Neural crest cell (in vitro differentiated cells): ENCODE measurements at regions not wholly inside any gene's neighbourhood (a gene's known extent, or its start where the extent isn't known, plus 50 kb on each side); places are given as distances from the start of the nearest gene placed in this dataset.

Experiments used
- DNase-seq: peaks from one replicate; pipeline ENCODE4 v3.0.0; 2021; ENCODE audit warnings: low read depth, mixed read lengths, low spot score
- H3K27ac Mint-ChIP-seq: one replicate; pipeline ENCODE4 v1.8.0; 2021; ENCODE audit warnings: mild to moderate bottlenecking, mixed read lengths; ENCODE audit not compliant: unreplicated experiment
- H3K27me3 Mint-ChIP-seq: 2 replicates; pipeline ENCODE4 v1.8.0; 2021; ENCODE audit warnings: low read depth, mild to moderate bottlenecking, mixed read lengths
- H3K36me3 Mint-ChIP-seq: 2 replicates; pipeline ENCODE4 v1.8.0; 2021; ENCODE audit warnings: low read depth, mild to moderate bottlenecking, mixed read lengths
- H3K4me1 Mint-ChIP-seq: 2 replicates; pipeline ENCODE4 v1.8.0; 2021; ENCODE audit warnings: mixed read lengths
- H3K4me3 Mint-ChIP-seq: one replicate; pipeline ENCODE4 v1.8.0; 2021; ENCODE audit warnings: mild to moderate bottlenecking, mixed read lengths
- H3K9me3 Mint-ChIP-seq: 2 replicates; pipeline ENCODE4 v1.8.0; 2021; ENCODE audit warnings: mixed read lengths
- CTCF ChIP-seq: fragments of 200-600 bp; sonication (generic); conservative IDR thresholded peaks from 2 replicates; pipeline ENCODE4 v1.5.0; 2021; ENCODE audit warnings: antibody characterized with exemption, mild to moderate bottlenecking

GRCh38 chr3:115354010-115354409, 206.9 kb upstream of the ZBTB20 start:
- Mint-ChIP-seq H3K27ac (no peak overlapping the region), H3K9me3 (peaks cover 12% of the 10 kb centered on the region), H3K27me3 (no peaks in the 10 kb centered on the region), H3K4me3 (no peak overlapping the region), H3K4me1 (no peaks in the 10 kb centered on the region), H3K36me3 (peaks cover 7% of the 10 kb centered on the region)
- TF ChIP-seq CTCF = no peak
- no peak for DNase-seq

- H3K27ac Mint-ChIP-seq = no peak overlapping the region
- DNase-seq = no peak
- no peak for TF ChIP-seq CTCF
- peaks cover 3% of the 10 kb centered on the region for H3K4me1 Mint-ChIP-seq
- peaks cover 12% of the 10 kb centered on the region for H3K9me3 Mint-ChIP-seq
- H3K27me3 Mint-ChIP-seq = no peaks in the 10 kb centered on the region
- H3K36me3 Mint-ChIP-seq = peaks cover 7% of the 10 kb centered on the region
- H3K4me3 Mint-ChIP-seq = no peak overlapping the region
These were observed 210.4 kb upstream of the ZBTB20 start for GRCh38 chr3:115357456-115357855.

- Mint-ChIP-seq H3K27me3 (no peaks in the 10 kb centered on the region), H3K4me3 (no peak overlapping the region), H3K9me3 (peaks cover 10% of the 10 kb centered on the region), H3K36me3 (peaks cover 5% of the 10 kb centered on the region), H3K27ac (no peak overlapping the region), H3K4me1 (peaks cover 3% of the 10 kb centered on the region)
- no peak for TF ChIP-seq CTCF
- DNase-seq = no peak
These were observed 212.4 kb upstream of the ZBTB20 start for GRCh38 chr3:115359536-115359935.

DNA sequence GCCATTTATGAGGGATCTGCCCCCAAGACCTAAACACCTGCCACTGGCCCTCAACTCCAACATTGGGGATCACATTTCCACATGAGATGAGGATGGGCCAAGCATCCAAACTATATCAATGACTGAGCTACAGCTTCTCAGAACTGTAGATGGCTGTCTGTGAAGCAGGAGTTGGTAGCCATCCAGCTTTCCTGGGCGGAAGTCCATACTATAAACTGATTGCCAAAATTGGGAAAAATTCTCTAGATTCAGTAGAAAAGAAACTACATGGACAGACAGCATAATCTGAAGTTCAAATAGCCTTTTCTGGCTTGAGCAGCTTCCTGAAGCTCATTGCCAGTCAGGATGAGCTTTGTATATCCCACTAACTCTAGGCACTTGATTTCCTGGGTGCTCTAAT, 214.7 kb upstream of the ZBTB20 start:
- peaks cover 10% of the 10 kb centered on the region for H3K9me3 Mint-ChIP-seq
- no peak overlapping the region for H3K4me3 Mint-ChIP-seq
- H3K27me3 Mint-ChIP-seq = no peaks in the 10 kb centered on the region
- peaks cover 3% of the 10 kb centered on the region for H3K4me1 Mint-ChIP-seq
- DNase-seq = no peak
- no peak overlapping the region for H3K27ac Mint-ChIP-seq
- H3K36me3 Mint-ChIP-seq = peaks cover 3% of the 10 kb centered on the region
- TF ChIP-seq CTCF = no peak

GRCh38 chr3:115363071-115363470, 216.0 kb upstream of the ZBTB20 start:
- no peaks in the 10 kb centered on the region for H3K36me3 Mint-ChIP-seq
- peaks cover 6% of the 10 kb centered on the region for H3K9me3 Mint-ChIP-seq
- no peak overlapping the region for H3K4me3 Mint-ChIP-seq
- DNase-seq = no peak
- TF ChIP-seq CTCF = no peak
- H3K4me1 Mint-ChIP-seq = peaks cover 3% of the 10 kb centered on the region
- no peak overlapping the region for H3K27ac Mint-ChIP-seq
- H3K27me3 Mint-ChIP-seq = no peaks in the 10 kb centered on the region

DNA sequence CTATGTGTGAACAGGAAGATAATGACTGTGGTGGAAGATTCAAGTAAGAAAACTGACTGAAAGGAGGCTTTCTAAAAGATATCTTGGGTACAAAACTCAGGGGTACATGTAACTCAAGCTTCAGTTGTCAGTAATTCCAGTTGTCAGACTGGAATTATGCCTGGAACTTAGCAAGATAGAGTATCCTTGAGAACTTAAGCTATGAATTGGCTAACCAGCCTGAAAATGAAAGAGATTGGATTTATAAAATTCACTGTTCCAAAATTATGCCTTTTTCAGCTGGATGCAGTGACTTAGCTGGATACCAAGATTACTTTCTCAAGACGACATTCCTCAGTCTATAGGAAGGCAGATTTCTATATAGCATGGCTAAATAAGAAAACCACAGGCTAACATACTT, 221.9 kb upstream of the ZBTB20 start:
- H3K27ac Mint-ChIP-seq = no peak overlapping the region
- H3K4me3 Mint-ChIP-seq = no peak overlapping the region
- H3K36me3 Mint-ChIP-seq = no peaks in the 10 kb centered on the region
- H3K9me3 Mint-ChIP-seq = peaks cover 6% of the 10 kb centered on the region
- no peaks in the 10 kb centered on the region for H3K27me3 Mint-ChIP-seq
- no peaks in the 10 kb centered on the region for H3K4me1 Mint-ChIP-seq
- no peak for DNase-seq
- TF ChIP-seq CTCF = no peak
